ENCODE measurements at regions not wholly inside any gene's neighbourhood (a gene's known extent, or its start where the extent isn't known, plus 50 kb on each side); places are given as distances from the start of the nearest gene placed in this dataset.

GRCh38 chr2:42844901-42845821, 52.8 kb upstream of the HAAO start:
- Histone ChIP-seq H3K4me1 (ENCODE audit: control insufficient read depth, insufficient read depth, low read length) (peaks cover 6% of the 10 kb centered on the region), H3K9me3 (ENCODE audit: control insufficient read depth, low read depth, low read length) (no peaks in the 10 kb centered on the region), H3K36me3 (ENCODE audit: control insufficient read depth, insufficient read depth, low read length) (no peaks in the 10 kb centered on the region), H3K4me3 (ENCODE audit: low read length) (no peak overlapping the region), H3K27ac (ENCODE audit: low read length) (peak overlapping the region; percentile 35), H3K27me3 (ENCODE audit: control insufficient read depth, insufficient read depth, low read length) (no peaks in the 10 kb centered on the region)
- 50% methylated on average over 2 of the region's 20 CpGs for WGBS (ENCODE audit: insufficient coverage, low lambda C conversion rate)
- DNase-seq: peak; percentile 53 to 62

GRCh38 chr2:42844366-42844765, 52.0 kb upstream of the HAAO start:
- Histone ChIP-seq H3K4me1 (ENCODE audit: control insufficient read depth, insufficient read depth, low read length) (peaks cover 6% of the 10 kb centered on the region), H3K9me3 (ENCODE audit: control insufficient read depth, low read depth, low read length) (no peaks in the 10 kb centered on the region), H3K27me3 (ENCODE audit: control insufficient read depth, insufficient read depth, low read length) (no peaks in the 10 kb centered on the region), H3K36me3 (ENCODE audit: control insufficient read depth, insufficient read depth, low read length) (no peaks in the 10 kb centered on the region), H3K27ac (ENCODE audit: low read length) (no peak overlapping the region), H3K4me3 (ENCODE audit: low read length) (no peak overlapping the region)
- WGBS (ENCODE audit: insufficient coverage, low lambda C conversion rate): no CpG with 5 or more reads among the region's 5 CpGs
- DNase-seq: no peak

DNA sequence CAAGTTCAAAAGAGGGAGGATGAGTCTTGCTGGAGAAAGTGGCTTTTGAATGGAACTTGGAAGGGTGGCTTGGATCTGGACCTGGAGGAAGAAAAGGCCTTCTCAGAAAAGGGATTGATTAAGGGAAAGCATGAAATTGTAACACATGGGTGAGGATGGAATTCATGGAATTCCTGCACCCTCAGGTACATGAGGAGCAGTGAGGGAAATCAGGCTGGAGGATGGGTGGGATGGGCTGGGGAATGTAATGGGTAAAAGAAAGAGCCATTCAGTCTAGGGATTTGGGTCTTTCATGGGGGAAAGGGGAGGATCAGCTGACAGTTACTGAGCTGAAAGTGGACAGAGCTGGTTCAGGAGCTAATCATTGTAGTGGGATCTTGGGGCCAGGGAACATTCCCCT, 51.2 kb upstream of the HAAO start:
- Histone ChIP-seq H3K9me3 (ENCODE audit: control insufficient read depth, low read depth, low read length) (no peaks in the 10 kb centered on the region), H3K27me3 (ENCODE audit: control insufficient read depth, insufficient read depth, low read length) (no peaks in the 10 kb centered on the region), H3K27ac (ENCODE audit: low read length) (no peak overlapping the region), H3K4me1 (ENCODE audit: control insufficient read depth, insufficient read depth, low read length) (peaks cover 6% of the 10 kb centered on the region), H3K4me3 (ENCODE audit: low read length) (no peak overlapping the region), H3K36me3 (ENCODE audit: control insufficient read depth, insufficient read depth, low read length) (no peaks in the 10 kb centered on the region)
- DNase-seq: no peak

GRCh38 chr2:42843131-42843530, 50.7 kb upstream of the HAAO start:
- Histone ChIP-seq H3K27me3 (ENCODE audit: control insufficient read depth, insufficient read depth, low read length) (no peaks in the 10 kb centered on the region), H3K4me3 (ENCODE audit: low read length) (no peak overlapping the region), H3K27ac (ENCODE audit: low read length) (no peak overlapping the region), H3K4me1 (ENCODE audit: control insufficient read depth, insufficient read depth, low read length) (peaks cover 6% of the 10 kb centered on the region), H3K9me3 (ENCODE audit: control insufficient read depth, low read depth, low read length) (no peaks in the 10 kb centered on the region), H3K36me3 (ENCODE audit: control insufficient read depth, insufficient read depth, low read length) (no peaks in the 10 kb centered on the region)
- no CpG with 5 or more reads among the region's 6 CpGs for WGBS (ENCODE audit: insufficient coverage, low lambda C conversion rate)
- DNase-seq: no peak

- no peaks in the 10 kb centered on the region for H3K9me3 ChIP-seq (ENCODE audit: control insufficient read depth, low read depth, low read length)
- no peak overlapping the region for H3K4me3 ChIP-seq (ENCODE audit: low read length)
- H3K4me1 ChIP-seq (ENCODE audit: control insufficient read depth, insufficient read depth, low read length): peaks cover 6% of the 10 kb centered on the region
- peak in 1 of 2 donors; percentile 63 for DNase-seq
- H3K27me3 ChIP-seq (ENCODE audit: control insufficient read depth, insufficient read depth, low read length): no peaks in the 10 kb centered on the region
- H3K27ac ChIP-seq (ENCODE audit: low read length): no peak overlapping the region
- WGBS (ENCODE audit: insufficient coverage, low lambda C conversion rate): 86% methylated on average over 1 of the region's 4 CpGs
- no peaks in the 10 kb centered on the region for H3K36me3 ChIP-seq (ENCODE audit: control insufficient read depth, insufficient read depth, low read length)
Measured at GRCh38 chr2:42842466-42842865, 50.1 kb upstream of the HAAO start.

Measured in large intestine (tissue), 3 donors.